Thyroid gland (tissue), 4 donors: ENCODE measurements at regions not wholly inside any gene's neighbourhood (a gene's known extent, or its start where the extent isn't known, plus 50 kb on each side); places are given as distances from the start of the nearest gene placed in this dataset.
"Not testable (repeated sequence)": the region's sequence is repeated elsewhere in the genome, so short reads cannot be mapped to it uniquely, and the experiment has no call there.

Experiments
- DNase-seq, 2 donors: peaks; one replicate each; pipeline ENCODE4 v3.0.0-alpha.2; 2019
- H3K27ac ChIP-seq, 3 donors: fragments of 200-600 bp; sonication (generic); 1 replicate in 2 of 3; 2 replicates in 1 of 3; pipeline ENCODE4 v1.5.1; 2016 to 2019; ENCODE audit warnings: mild to moderate bottlenecking in 1 of 3, moderate library complexity in 1 of 3
- H3K27me3 ChIP-seq: fragments of 200-600 bp; sonication (generic); one replicate; pipeline ENCODE4 v1.5.1; 2019
- H3K36me3 ChIP-seq, 2 donors: fragments of 200-600 bp; sonication (generic); one replicate each; pipeline ENCODE4 v1.5.1; 2016 to 2019
- H3K4me1 ChIP-seq, 2 donors: fragments of 200-600 bp; sonication (generic); one replicate each; pipeline ENCODE4 v1.5.1; 2017 to 2019
- H3K4me3 ChIP-seq, 3 donors: fragments of 200-600 bp; sonication (generic); replicated peaks in 1 of 3; 1 replicate in 2 of 3; 2 replicates in 1 of 3; pipeline ENCODE4 v1.5.1; 2016; ENCODE audit warnings: mild to moderate bottlenecking in 1 of 3
- H3K9me3 ChIP-seq: fragments of 200-600 bp; sonication (generic); one replicate; pipeline ENCODE4 v1.5.1; 2017
- POLR2A ChIP-seq, 2 donors: fragments of 450-650 bp; IDR thresholded peaks; one replicate each; pipeline ENCODE4 v1.6.1; 2017; ENCODE audit warnings: antibody characterized with exemption in 2 of 2, mild to moderate bottlenecking in 2 of 2, moderate library complexity in 1 of 2
- WGBS, 2 donors: methylation state at CpG; one replicate each; pipeline ENCODE4 v1.1.5; 2017; 5-methylcytosine and 5-hydroxymethylcytosine counted together
- intact Hi-C: fragments of 100-400 bp; cut with DNase I; formaldehyde crosslinking; loops from one replicate; pipeline ENCODE4 v1.15.1; 2023
- TF ChIP-seq, protein P1 (sequence below), 6 experiments: fragments of 200-600 bp in 3 of 6; fragments of 450-650 bp in 3 of 6; sonication (generic) in 3 of 6; IDR thresholded peaks; one replicate each; pipeline ENCODE4 v1.5.1; 2016 to 2019; ENCODE audit warnings: antibody characterized with exemption in 6 of 6, mild to moderate bottlenecking in 2 of 6, inconsistent platforms in 1 of 6, moderate library complexity in 1 of 6

- WGBS, 2 donors, result 61 to 63% methylated on average over 2 of the region's 2 CpGs
- no peaks in the 10 kb centered on the region for H3K27me3 ChIP-seq
- peaks cover 0 to 8% of the 10 kb centered on the region in 2 donors for H3K4me1 ChIP-seq
- no peaks in the 10 kb centered on the region for H3K36me3 ChIP-seq
- H3K4me3 ChIP-seq, result no peak overlapping the region
- TF ChIP-seq, protein P1, sequence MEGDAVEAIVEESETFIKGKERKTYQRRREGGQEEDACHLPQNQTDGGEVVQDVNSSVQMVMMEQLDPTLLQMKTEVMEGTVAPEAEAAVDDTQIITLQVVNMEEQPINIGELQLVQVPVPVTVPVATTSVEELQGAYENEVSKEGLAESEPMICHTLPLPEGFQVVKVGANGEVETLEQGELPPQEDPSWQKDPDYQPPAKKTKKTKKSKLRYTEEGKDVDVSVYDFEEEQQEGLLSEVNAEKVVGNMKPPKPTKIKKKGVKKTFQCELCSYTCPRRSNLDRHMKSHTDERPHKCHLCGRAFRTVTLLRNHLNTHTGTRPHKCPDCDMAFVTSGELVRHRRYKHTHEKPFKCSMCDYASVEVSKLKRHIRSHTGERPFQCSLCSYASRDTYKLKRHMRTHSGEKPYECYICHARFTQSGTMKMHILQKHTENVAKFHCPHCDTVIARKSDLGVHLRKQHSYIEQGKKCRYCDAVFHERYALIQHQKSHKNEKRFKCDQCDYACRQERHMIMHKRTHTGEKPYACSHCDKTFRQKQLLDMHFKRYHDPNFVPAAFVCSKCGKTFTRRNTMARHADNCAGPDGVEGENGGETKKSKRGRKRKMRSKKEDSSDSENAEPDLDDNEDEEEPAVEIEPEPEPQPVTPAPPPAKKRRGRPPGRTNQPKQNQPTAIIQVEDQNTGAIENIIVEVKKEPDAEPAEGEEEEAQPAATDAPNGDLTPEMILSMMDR (IDR thresholded peaks at IDR 0.05), result no peak
- no peak for TF ChIP-seq POLR2A (IDR thresholded peaks at IDR 0.05)
- intact Hi-C loops, result no loop called here
- no peaks in the 10 kb centered on the region for H3K9me3 ChIP-seq
- no peak overlapping the region for H3K27ac ChIP-seq
- no peak for DNase-seq
Observed at GRCh38 chr6:150491811-150492172, 107.9 kb upstream of the PLEKHG1 start.

DNA sequence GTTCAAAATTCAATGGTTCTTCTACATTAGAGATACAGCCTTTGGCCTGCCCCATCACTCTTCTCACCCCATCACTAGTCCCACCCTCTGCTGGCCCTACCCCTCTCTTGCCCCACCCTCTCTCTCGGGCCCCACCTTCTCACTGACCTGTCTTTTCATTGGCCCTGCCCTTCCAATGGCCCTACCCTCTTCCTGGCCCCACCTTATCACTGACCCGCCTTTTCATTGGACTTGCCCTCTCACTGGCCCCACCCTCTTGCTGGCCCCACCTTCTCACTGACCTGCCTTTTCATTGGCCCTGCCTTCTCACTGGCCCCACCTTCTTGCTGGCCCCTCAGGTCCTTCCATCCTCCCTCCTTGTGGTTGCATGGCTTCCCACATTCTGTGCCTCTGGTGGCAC is 107.2 kb upstream of the PLEKHG1 start:
- TF ChIP-seq, protein P1 (IDR thresholded peaks at IDR 0.05), result no peak
- no peak for TF ChIP-seq POLR2A (IDR thresholded peaks at IDR 0.05)

DNA sequence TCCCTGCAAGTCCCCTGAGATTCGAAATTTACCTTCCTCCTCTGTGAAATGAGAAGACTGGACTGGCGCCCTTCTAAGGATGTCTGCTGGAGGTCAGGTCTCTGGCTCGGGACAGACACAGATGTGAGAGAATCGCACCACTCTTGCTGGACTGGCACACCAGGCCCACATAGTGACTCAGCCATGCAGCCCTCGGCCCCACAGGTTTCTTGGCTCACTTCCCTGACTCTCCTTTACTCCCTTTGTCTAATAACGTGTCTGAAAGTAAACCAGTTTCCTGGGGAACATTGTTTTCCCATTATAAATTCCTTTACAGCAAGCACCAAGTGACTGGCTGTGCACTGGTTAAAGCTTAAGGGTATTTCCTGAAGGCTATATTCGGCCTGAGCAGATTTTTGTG is 106.7 kb upstream of the PLEKHG1 start:
- WGBS, 2 donors, result 51 to 54% methylated on average over 7 of the region's 7 CpGs
- no peak overlapping the region for H3K27ac ChIP-seq
- H3K4me1 ChIP-seq, result peaks cover 0 to 8% of the 10 kb centered on the region in 2 donors
- no peak overlapping the region for H3K4me3 ChIP-seq
- peak in 1 of 2 donors; percentile 4 for DNase-seq
- H3K9me3 ChIP-seq, result no peaks in the 10 kb centered on the region
- no peaks in the 10 kb centered on the region for H3K27me3 ChIP-seq
- H3K36me3 ChIP-seq, result no peaks in the 10 kb centered on the region
- intact Hi-C loops, result no loop called here
- TF ChIP-seq, protein P1 (IDR thresholded peaks at IDR 0.05), result no peak
- TF ChIP-seq POLR2A (IDR thresholded peaks at IDR 0.05), result no peak

More for the DNA sequence above, 107.2 kb upstream of the PLEKHG1 start:
- intact Hi-C loops, result no loop called here
- WGBS, 2 donors, result 97 to 100% methylated on average over 2 of the region's 2 CpGs
- Histone ChIP-seq H3K4me1 (peaks cover 0 to 8% of the 10 kb centered on the region in 2 donors), H3K36me3 (no peaks in the 10 kb centered on the region), H3K9me3 (no peaks in the 10 kb centered on the region), H3K27me3 (no peaks in the 10 kb centered on the region), H3K4me3 (no peak overlapping the region), H3K27ac (no peak overlapping the region)
- no peak for DNase-seq

GRCh38 chr6:150493552-150493951 is 106.1 kb upstream of the PLEKHG1 start:
- H3K4me1 ChIP-seq, H3K27ac ChIP-seq, H3K9me3 ChIP-seq, DNase-seq, H3K4me3 ChIP-seq, intact Hi-C loops, H3K27me3 ChIP-seq, H3K36me3 ChIP-seq: not testable (repeated sequence)
- WGBS, 2 donors, result 94 to 96% methylated on average over 2 of the region's 2 CpGs

- Histone ChIP-seq H3K4me1 (peaks cover 0 to 8% of the 10 kb centered on the region in 2 donors), H3K27ac (no peak overlapping the region), H3K27me3 (no peaks in the 10 kb centered on the region), H3K9me3 (no peaks in the 10 kb centered on the region), H3K4me3 (no peak overlapping the region), H3K36me3 (no peaks in the 10 kb centered on the region)
- intact Hi-C loops, result no loop called here
- peak in 1 of 2 donors; percentile 10 for DNase-seq
- 73 to 74% methylated on average over 5 of the region's 5 CpGs for WGBS, 2 donors
- TF ChIP-seq, protein P1 (IDR thresholded peaks at IDR 0.05), result no peak
- no peak for TF ChIP-seq POLR2A (IDR thresholded peaks at IDR 0.05)
Observed at GRCh38 chr6:150494241-150494640, 105.4 kb upstream of the PLEKHG1 start.

- H3K27me3 ChIP-seq, result no peaks in the 10 kb centered on the region
- intact Hi-C loops, result no loop called here
- no peaks in the 10 kb centered on the region for H3K36me3 ChIP-seq
- no peaks in the 10 kb centered on the region for H3K9me3 ChIP-seq
- H3K27ac ChIP-seq, result no peak overlapping the region
- 93 to 100% methylated on average over 1 of the region's 1 CpG for WGBS, 2 donors
- H3K4me1 ChIP-seq, result peaks cover 0 to 8% of the 10 kb centered on the region in 2 donors
- DNase-seq, result no peak
- no peak for TF ChIP-seq POLR2A (IDR thresholded peaks at IDR 0.05)
- TF ChIP-seq, protein P1 (IDR thresholded peaks at IDR 0.05), result no peak
- H3K4me3 ChIP-seq, result no peak overlapping the region
Observed at GRCh38 chr6:150495126-150495525, 104.6 kb upstream of the PLEKHG1 start.
